Stimulated activated CD8-positive, alpha-beta memory T cell treated with anti-CD3 and anti-CD28 coated beads, Interleukin-4, amount 100 ng/mL, for 48 hours (primary cell): ENCODE measurements at regions not wholly inside any gene's neighbourhood (a gene's known extent, or its start where the extent isn't known, plus 50 kb on each side); places are given as distances from the start of the nearest gene placed in this dataset.

Experiments
- DNase-seq: peaks from one replicate; pipeline ENCODE4 v3.0.0-alpha.2; 2020

DNA sequence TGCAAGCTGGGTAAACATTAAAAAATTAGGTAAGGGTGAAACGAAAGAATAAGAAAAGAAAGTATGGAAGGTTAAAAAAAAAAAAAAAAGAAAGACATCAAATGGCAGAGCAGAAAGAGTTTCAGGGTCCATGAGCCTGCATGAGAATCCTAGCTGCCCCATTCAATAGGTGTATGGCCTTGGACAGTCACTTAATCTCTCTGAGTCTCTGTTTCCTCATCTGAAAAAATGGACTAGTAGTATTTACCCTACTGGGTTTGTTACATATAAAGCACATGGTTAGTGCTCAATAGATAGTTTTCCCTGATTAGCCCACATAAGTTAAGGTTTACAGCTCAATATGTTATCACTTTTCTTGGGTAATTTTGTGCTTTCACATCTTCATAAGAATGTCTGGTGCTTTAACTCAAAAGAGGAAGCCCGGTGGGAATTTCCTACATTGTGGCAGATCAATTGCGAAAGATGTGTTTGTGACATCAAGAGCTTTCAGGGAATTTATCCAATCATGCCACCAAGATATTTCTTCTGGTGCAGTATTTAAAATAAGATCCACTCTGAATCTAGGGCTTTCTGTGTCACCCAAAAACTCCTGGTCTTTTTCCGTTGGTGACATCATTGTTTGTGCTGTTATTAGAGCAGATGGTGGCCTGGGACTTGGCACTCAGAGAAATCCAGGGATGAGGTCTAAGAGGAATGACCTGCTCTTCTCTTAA lies 57.2 kb upstream of the UBE2E1 start:
- no peak for DNase-seq

DNA sequence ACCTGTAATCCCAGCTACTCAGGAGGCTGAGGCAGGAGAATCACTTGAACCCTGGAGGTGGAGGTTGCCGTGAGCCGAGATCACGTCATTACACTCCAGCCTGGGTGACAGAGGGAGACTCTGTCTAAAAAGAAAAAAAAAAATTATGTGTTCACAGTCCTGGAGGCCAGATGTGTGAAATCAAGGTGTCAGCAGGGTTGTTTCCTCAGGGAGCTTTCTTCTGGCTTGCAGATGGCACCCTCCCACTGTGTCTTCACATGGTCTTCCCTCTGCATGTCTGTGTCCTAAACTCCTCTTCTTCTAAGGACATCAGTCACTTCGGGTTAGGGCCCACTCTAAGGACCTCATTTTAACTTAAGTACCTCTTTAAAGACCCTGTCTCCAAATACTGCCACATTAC lies 56.1 kb upstream of the UBE2E1 start:
- DNase-seq = no peak

DNA sequence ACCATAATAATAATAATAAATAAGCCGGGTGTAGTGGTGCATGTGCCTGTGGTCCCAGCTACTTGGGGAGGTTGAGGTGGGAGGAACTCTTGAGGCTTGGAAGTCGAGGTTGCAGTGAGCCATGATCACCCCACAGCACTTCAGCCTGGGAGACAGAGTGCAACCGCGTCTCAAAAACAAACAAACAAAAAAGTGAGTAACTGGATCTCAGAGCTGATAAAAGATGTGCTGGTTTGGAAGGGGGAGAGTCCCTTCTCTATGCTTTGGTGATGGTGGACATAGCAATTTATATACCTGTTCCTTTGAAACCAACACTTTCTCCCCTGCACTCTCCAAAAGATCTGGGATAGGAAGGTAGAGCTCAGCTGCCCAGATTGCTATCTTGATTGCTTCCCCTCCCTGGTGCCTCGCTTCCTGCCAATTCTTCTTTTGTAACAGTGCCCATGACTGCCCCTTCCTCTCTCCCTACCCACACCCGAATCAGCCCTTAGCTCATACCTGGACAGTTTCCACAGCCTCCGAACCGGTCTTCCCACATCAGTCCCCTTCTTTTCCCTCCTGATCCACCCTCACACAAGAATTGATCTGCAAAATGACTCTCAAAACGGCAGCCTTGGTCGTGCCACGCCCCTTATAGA lies 55.1 kb upstream of the UBE2E1 start:
- DNase-seq = no peak

DNA sequence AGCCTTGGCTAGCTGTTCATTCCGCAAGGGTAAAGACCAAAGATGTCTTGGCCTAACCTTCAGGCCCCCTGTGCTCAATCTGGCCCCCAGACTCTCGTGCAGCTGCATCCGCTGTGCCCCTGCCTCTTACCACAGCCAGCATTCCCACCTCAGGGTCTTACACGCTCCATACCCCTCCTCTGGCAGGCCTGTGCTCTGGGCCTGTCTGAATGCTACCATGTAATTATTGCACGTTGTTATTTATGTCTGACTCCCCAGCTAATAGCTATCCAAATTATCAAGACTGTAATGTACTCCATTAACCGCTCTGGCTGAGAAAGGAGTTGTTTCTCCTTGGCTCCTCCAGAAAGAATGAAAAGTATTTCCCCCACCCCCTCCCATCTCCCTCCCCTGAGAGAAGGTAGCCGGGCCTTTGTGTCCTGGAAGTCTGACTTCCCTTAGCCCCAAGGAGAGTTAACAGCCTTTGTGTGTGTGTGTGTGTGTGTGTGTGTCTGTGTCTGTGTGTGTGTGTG lies 54.5 kb upstream of the UBE2E1 start:
- no peak for DNase-seq

DNA sequence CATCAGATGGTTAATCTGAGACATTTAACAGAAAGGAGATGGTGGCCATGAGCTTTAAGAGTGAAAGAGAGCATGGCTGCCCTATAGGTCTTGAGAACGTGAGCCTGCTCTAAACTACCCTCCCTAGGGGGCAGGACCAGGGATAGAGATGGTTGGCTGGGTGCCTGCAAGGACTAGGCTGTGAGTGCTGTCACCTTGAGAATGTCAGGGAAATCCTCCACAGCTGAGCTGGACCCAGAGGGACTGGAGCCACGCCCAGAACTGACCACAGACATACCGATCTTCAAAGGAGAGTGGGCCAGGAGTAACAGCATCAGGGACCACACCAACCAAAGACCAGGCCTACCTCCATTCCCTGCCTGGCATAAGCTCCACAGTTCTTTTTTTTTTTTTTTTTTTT lies 53.6 kb upstream of the UBE2E1 start:
- DNase-seq = no peak

DNA sequence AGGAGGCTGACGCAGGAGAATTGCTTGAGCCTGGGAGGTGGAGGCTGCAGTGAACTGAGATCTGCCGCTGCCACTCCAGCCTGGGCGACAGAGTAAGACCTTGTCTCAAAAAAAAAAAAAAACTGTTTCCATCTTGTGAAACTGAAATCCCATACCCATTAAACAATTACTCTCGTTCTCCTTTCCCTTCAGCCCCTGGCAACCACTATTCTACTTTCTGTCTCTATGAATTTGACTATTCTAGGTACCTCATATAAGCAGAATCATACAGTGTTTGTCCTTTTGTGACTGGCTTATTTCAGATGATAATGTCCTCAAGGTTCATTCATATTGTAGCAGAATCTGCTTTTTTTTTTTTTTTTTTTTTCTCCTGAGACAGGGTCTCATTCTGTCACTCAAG lies 51.5 kb upstream of the UBE2E1 start:
- DNase-seq = no peak
